ENCODE measurements at regions not wholly inside any gene's neighbourhood (a gene's known extent, or its start where the extent isn't known, plus 50 kb on each side); places are given as distances from the start of the nearest gene placed in this dataset.
"Not testable (repeated sequence)": the region's sequence is repeated elsewhere in the genome, so short reads cannot be mapped to it uniquely, and the experiment has no call there.

- TF ChIP-seq FOXM1 (IDR thresholded peaks at IDR 0.05; ENCODE audit: low read depth, low read length) (no peak), LARP7 (IDR thresholded peaks at IDR 0.05) (no peak), NFYB (IDR thresholded peaks at IDR 0.05; ENCODE audit: insufficient read depth, low read depth, low read length) (no peak)
These were observed 201.7 kb downstream of the CDRT15L2 start (continued) for GRCh38 chr17:20781260-20781659.

GRCh38 chr17:20781869-20782268 is 202.3 kb downstream of the CDRT15L2 start:
- H3K79me2 ChIP-seq (ENCODE audit: control insufficient read depth, insufficient read depth, low read length); H3K4me3 ChIP-seq; ATAC-seq; H4K20me1 ChIP-seq (ENCODE audit: control insufficient read depth, insufficient read depth); FAIRE-seq; intact Hi-C loops (cut with micrococcal nuclease; ENCODE audit: unreplicated experiment); POLR2A ChIA-PET; H3K4me1 ChIP-seq (ENCODE audit: control insufficient read depth, insufficient read depth, low read length); H3K27me3 ChIP-seq (replicated peaks in 1 of 2; ENCODE audit: control insufficient read depth in 2 of 2, insufficient read depth in 2 of 2, low read length in 1 of 2); H3K27ac ChIP-seq (ENCODE audit: control insufficient read depth, insufficient read depth); BruUV-seq (replicated peaks); in situ Hi-C loops (cut with MboI); H3K36me3 ChIP-seq (ENCODE audit: control insufficient read depth in 2 of 2, insufficient read depth in 2 of 2, low read length in 1 of 2); H3K9ac ChIP-seq (ENCODE audit: control insufficient read depth, insufficient read depth, low read length); SMC1A ChIA-PET (ENCODE audit: uncharacterized antibody, unreplicated experiment); RAD21 ChIA-PET (ENCODE audit: unreplicated experiment); H2AFZ ChIP-seq (ENCODE audit: control insufficient read depth, low read depth, low read length); DNase-seq (ENCODE audit: low read depth, low spot score); H3K9me3 ChIP-seq (replicated peaks; ENCODE audit: control insufficient read depth, insufficient read depth, low read length); H3K4me2 ChIP-seq (ENCODE audit: control insufficient read depth, insufficient read depth): not testable (repeated sequence)
- CTCF ChIA-PET: interaction anchor here (1.2 kb wide), 1 partner anchor 10 kb away, joined by 3 read pairs; no protein-coding TSS in a partner anchor
- 32% methylated on average over 6 of the region's 6 CpGs for WGBS (ENCODE audit: insufficient coverage, insufficient replicate concordance, low lambda C conversion rate, missing lambda C conversion rate)

GRCh38 chr17:20783091-20783490 is 203.6 kb downstream of the CDRT15L2 start:
- H3K4me3 ChIP-seq: no peak overlapping the region
- no peaks in the 10 kb centered on the region for H4K20me1 ChIP-seq (ENCODE audit: control insufficient read depth, insufficient read depth)
- no peaks in the 10 kb centered on the region for H3K27me3 ChIP-seq (replicated peaks in 1 of 2; ENCODE audit: control insufficient read depth in 2 of 2, insufficient read depth in 2 of 2, low read length in 1 of 2)
- ChIA-PET POLR2A (no interaction called here), RAD21 (ENCODE audit: unreplicated experiment) (no interaction called here), CTCF (no interaction called here), SMC1A (ENCODE audit: uncharacterized antibody, unreplicated experiment) (no interaction called here)
- H3K27ac ChIP-seq (ENCODE audit: control insufficient read depth, insufficient read depth): no peak overlapping the region
- ATAC-seq (no peak), DNase-seq (ENCODE audit: low read depth, low spot score) (no peak), FAIRE-seq (no peak)
- intact Hi-C loops (cut with micrococcal nuclease; ENCODE audit: unreplicated experiment) (no loop called here), in situ Hi-C loops (cut with MboI) (no loop called here)
- no peaks in the 10 kb centered on the region for H3K9me3 ChIP-seq (replicated peaks; ENCODE audit: control insufficient read depth, insufficient read depth, low read length)
- no peaks in the 10 kb centered on the region for H3K4me1 ChIP-seq (ENCODE audit: control insufficient read depth, insufficient read depth, low read length)
- no peaks in the 10 kb centered on the region for H3K36me3 ChIP-seq (ENCODE audit: control insufficient read depth in 2 of 2, insufficient read depth in 2 of 2, low read length in 1 of 2)
- H3K4me2 ChIP-seq (ENCODE audit: control insufficient read depth, insufficient read depth): no peak overlapping the region
- BruUV-seq (replicated peaks): no TSS peak
- 30% methylated on average over 3 of the region's 3 CpGs for WGBS (ENCODE audit: insufficient coverage, insufficient replicate concordance, low lambda C conversion rate, missing lambda C conversion rate)
- no peaks in the 10 kb centered on the region for H3K79me2 ChIP-seq (ENCODE audit: control insufficient read depth, insufficient read depth, low read length)
- H2AFZ ChIP-seq (ENCODE audit: control insufficient read depth, low read depth, low read length): no peak overlapping the region
- H3K9ac ChIP-seq (ENCODE audit: control insufficient read depth, insufficient read depth, low read length): no peak overlapping the region
- TF ChIP-seq ASH2L (IDR thresholded peaks at IDR 0.05; ENCODE audit: borderline replicate concordance, low read depth): no peak
- TF ChIP-seq BCL11A (IDR thresholded peaks at IDR 0.05; ENCODE audit: low read depth, low read length): no peak
- no peak for TF ChIP-seq EP300 (IDR thresholded peaks at IDR 0.05; ENCODE audit: borderline replicate concordance in 1 of 2, control insufficient read depth in 1 of 2, low read depth in 2 of 2, low read length in 2 of 2)
- TF ChIP-seq JUNB (IDR thresholded peaks at IDR 0.05): no peak
- TF ChIP-seq EZH2 (IDR thresholded peaks at IDR 0.05; ENCODE audit: borderline replicate concordance, control insufficient read depth, low read depth, low read length): no peak
- no peak for TF ChIP-seq ZNF217 (IDR thresholded peaks at IDR 0.05)
- TF ChIP-seq RELA (IDR thresholded peaks at IDR 0.05; ENCODE audit: borderline replicate concordance, partially characterized antibody): no peak
- TF ChIP-seq MLLT1 (IDR thresholded peaks at IDR 0.05): no peak
- TF ChIP-seq ZNF687 (IDR thresholded peaks at IDR 0.05): no peak

Data from GM12878 (cell line).